ENCODE measurements at regions not wholly inside any gene's neighbourhood (a gene's known extent, or its start where the extent isn't known, plus 50 kb on each side); places are given as distances from the start of the nearest gene placed in this dataset.

- TF ChIP-seq CTCF (conservative IDR thresholded peaks at IDR 0.05; ENCODE audit: low read depth, low read length): no peak
- no peak for DNase-seq (ENCODE audit: low read depth)
- no peak overlapping the region for H3K4me3 ChIP-seq (ENCODE audit: low read length)
Observed at GRCh38 chr18:10205151-10205550, 249.3 kb upstream of the APCDD1 start.

- no peak for DNase-seq (ENCODE audit: low read depth)
- no peak for TF ChIP-seq CTCF (conservative IDR thresholded peaks at IDR 0.05; ENCODE audit: low read depth, low read length)
- no peak overlapping the region for H3K4me3 ChIP-seq (ENCODE audit: low read length)
Observed at GRCh38 chr18:10207682-10208345, 246.6 kb upstream of the APCDD1 start.

- no peak for DNase-seq (ENCODE audit: low read depth)
- H3K4me3 ChIP-seq (ENCODE audit: low read length): no peak overlapping the region
- no peak for TF ChIP-seq CTCF (conservative IDR thresholded peaks at IDR 0.05; ENCODE audit: low read depth, low read length)
Observed at GRCh38 chr18:10209302-10209701, 245.1 kb upstream of the APCDD1 start.

- no peak for TF ChIP-seq CTCF (conservative IDR thresholded peaks at IDR 0.05; ENCODE audit: low read depth, low read length)
- DNase-seq (ENCODE audit: low read depth): no peak
Observed at GRCh38 chr18:10210057-10210633, 244.3 kb upstream of the APCDD1 start.

GRCh38 chr18:10213526-10213925 lies 240.9 kb upstream of the APCDD1 start:
- no peak for TF ChIP-seq CTCF (conservative IDR thresholded peaks at IDR 0.05; ENCODE audit: low read depth, low read length)
- no peak overlapping the region for H3K4me3 ChIP-seq (ENCODE audit: low read length)
- no peak for DNase-seq (ENCODE audit: low read depth)

More at GRCh38 chr18:10210057-10210633, 244.3 kb upstream of the APCDD1 start:
- no peak overlapping the region for H3K4me3 ChIP-seq (ENCODE audit: low read length)

- no peak overlapping the region for H3K4me3 ChIP-seq (ENCODE audit: low read length)
- DNase-seq (ENCODE audit: low read depth): no peak
Observed at GRCh38 chr18:10215446-10215845, 239.0 kb upstream of the APCDD1 start.

More at GRCh38 chr18:10215446-10215845, 239.0 kb upstream of the APCDD1 start:
- no peak for TF ChIP-seq CTCF (conservative IDR thresholded peaks at IDR 0.05; ENCODE audit: low read depth, low read length)
